ENCODE measurements at regions not wholly inside any gene's neighbourhood (a gene's known extent, or its start where the extent isn't known, plus 50 kb on each side); places are given as distances from the start of the nearest gene placed in this dataset.

GRCh38 chr2:59093571-59093970 is 852.4 kb upstream of the FANCL start:
- Histone ChIP-seq H4K20me1 (ENCODE audit: insufficient read depth, low read length) (no peaks in the 10 kb centered on the region), H3K79me2 (ENCODE audit: insufficient read depth, low read length) (no peaks in the 10 kb centered on the region), H3K4me1 (ENCODE audit: insufficient read depth, low read length) (no peaks in the 10 kb centered on the region), H3K27ac (ENCODE audit: low read depth, low read length) (no peak overlapping the region), H3K36me3 (ENCODE audit: insufficient read depth, low read length) (no peaks in the 10 kb centered on the region), H3K4me3 (ENCODE audit: insufficient read depth, low read length) (no peak overlapping the region), H3K9me3 (ENCODE audit: low read depth, low read length) (no peaks in the 10 kb centered on the region), H2AFZ (ENCODE audit: low read length) (no peak overlapping the region), H3K27me3 (ENCODE audit: insufficient read depth, low read length) (no peaks in the 10 kb centered on the region), H3K4me2 (ENCODE audit: insufficient read depth, low read length) (no peak overlapping the region)
- DNase-seq (ENCODE audit: insufficient read length, low spot score, missing footprints): no peak
- no peak for TF ChIP-seq CTCF (IDR thresholded peaks at IDR 0.05; ENCODE audit: extremely low read depth, low read depth, low read length)

- no peak overlapping the region for H3K27ac ChIP-seq (ENCODE audit: low read depth, low read length)
- H3K4me3 ChIP-seq (ENCODE audit: insufficient read depth, low read length): no peak overlapping the region
- peaks cover 6% of the 10 kb centered on the region for H3K9me3 ChIP-seq (ENCODE audit: low read depth, low read length)
- H4K20me1 ChIP-seq (ENCODE audit: insufficient read depth, low read length): no peaks in the 10 kb centered on the region
- H3K4me1 ChIP-seq (ENCODE audit: insufficient read depth, low read length): no peaks in the 10 kb centered on the region
- no peaks in the 10 kb centered on the region for H3K27me3 ChIP-seq (ENCODE audit: insufficient read depth, low read length)
- no peak overlapping the region for H3K4me2 ChIP-seq (ENCODE audit: insufficient read depth, low read length)
- no peak overlapping the region for H2AFZ ChIP-seq (ENCODE audit: low read length)
- H3K36me3 ChIP-seq (ENCODE audit: insufficient read depth, low read length): no peaks in the 10 kb centered on the region
- no peak for DNase-seq (ENCODE audit: insufficient read length, low spot score, missing footprints)
- TF ChIP-seq CTCF (IDR thresholded peaks at IDR 0.05; ENCODE audit: extremely low read depth, low read depth, low read length): no peak
- no peaks in the 10 kb centered on the region for H3K79me2 ChIP-seq (ENCODE audit: insufficient read depth, low read length)
These were observed 843.2 kb upstream of the FANCL start for GRCh38 chr2:59084326-59084725.

GRCh38 chr2:59083075-59083828 is 842.1 kb upstream of the FANCL start:
- no peaks in the 10 kb centered on the region for H3K36me3 ChIP-seq (ENCODE audit: insufficient read depth, low read length)

More at GRCh38 chr2:59083075-59083828, 842.1 kb upstream of the FANCL start:
- DNase-seq (ENCODE audit: insufficient read length, low spot score, missing footprints): no peak
- Histone ChIP-seq H3K4me2 (ENCODE audit: insufficient read depth, low read length) (no peak overlapping the region), H2AFZ (ENCODE audit: low read length) (no peak overlapping the region), H3K9me3 (ENCODE audit: low read depth, low read length) (peaks cover 6% of the 10 kb centered on the region), H3K4me1 (ENCODE audit: insufficient read depth, low read length) (no peaks in the 10 kb centered on the region), H3K79me2 (ENCODE audit: insufficient read depth, low read length) (no peaks in the 10 kb centered on the region), H3K27me3 (ENCODE audit: insufficient read depth, low read length) (no peaks in the 10 kb centered on the region), H4K20me1 (ENCODE audit: insufficient read depth, low read length) (no peaks in the 10 kb centered on the region), H3K27ac (ENCODE audit: low read depth, low read length) (no peak overlapping the region), H3K4me3 (ENCODE audit: insufficient read depth, low read length) (no peak overlapping the region)
- no peak for TF ChIP-seq CTCF (IDR thresholded peaks at IDR 0.05; ENCODE audit: extremely low read depth, low read depth, low read length)

All from osteoblast (primary cell).